B cell (primary cell): ENCODE measurements at regions not wholly inside any gene's neighbourhood (a gene's known extent, or its start where the extent isn't known, plus 50 kb on each side); places are given as distances from the start of the nearest gene placed in this dataset.

Source experiments
- ATAC-seq: fragments of 200-7000 bp; cut with Tn5 transposase; one replicate; pipeline ENCODE4 v1.10.0; 2021; ENCODE audit warnings: low read depth, mild to moderate bottlenecking, moderate number of reproducible peaks, moderate library complexity
- CTCF ChIA-PET: fragments of 350-600 bp; sonication (Branson Sonifier 250); formaldehyde crosslinking; loops from one replicate; lab custom pipeline; 2021; ENCODE audit warnings: antibody characterized with exemption, inconsistent platforms; lab: Charles Lee
- POLR2A ChIA-PET: fragments of 350-600 bp; sonication (Branson Sonifier 250); formaldehyde crosslinking; loops from one replicate; lab custom pipeline; 2021; ENCODE audit warnings: antibody characterized with exemption; lab: Charles Lee
- DNase-seq: peaks from one replicate; pipeline ENCODE4 v3.0.0; 2013
- H2AFZ ChIP-seq: 2 replicates; pipeline ENCODE4 v1.6.1; 2012; ENCODE audit warnings: mild to moderate bottlenecking, low read depth, low read length; ENCODE audit not compliant: insufficient read depth, poor library complexity, severe bottlenecking
- H3K27ac ChIP-seq, 2 donors: 1 replicate in 1 of 2; 2 replicates in 1 of 2; pipeline ENCODE4 v1.5.1; 2012 to 2013; ENCODE audit warnings: low read length in 2 of 2, mild to moderate bottlenecking in 2 of 2, moderate library complexity in 1 of 2
- H3K27me3 ChIP-seq, 4 experiments: fragments of 200-600 bp in 1 of 4; sonication (generic) in 1 of 4; replicated peaks in 1 of 4; 1 replicate in 2 of 4; 2 replicates in 2 of 4; pipeline versions ENCODE4 v1.6.1 to v1.7.0; 2013 to 2016; ENCODE audit warnings: low read length in 3 of 4, mild to moderate bottlenecking in 2 of 4, mixed read lengths in 1 of 4, moderate library complexity in 1 of 4; ENCODE audit not compliant: insufficient read depth in 4 of 4, control insufficient read depth in 3 of 4; ENCODE audit errors: control extremely low read depth in 1 of 4
- H3K36me3 ChIP-seq, 2 experiments: replicated peaks in 1 of 2; 1 replicate in 1 of 2; 2 replicates in 1 of 2; pipeline versions ENCODE4 v1.6.1 to v1.7.1; 2013; ENCODE audit warnings: low read length in 1 of 2; ENCODE audit not compliant: insufficient read depth in 2 of 2, control insufficient read depth in 1 of 2; ENCODE audit errors: control extremely low read depth in 1 of 2, extremely low read depth in 1 of 2
- H3K4me1 ChIP-seq, 2 donors: fragments of 200-600 bp in 1 of 2; sonication (generic) in 1 of 2; 1 replicate in 1 of 2; 2 replicates in 1 of 2; pipeline versions ENCODE4 v1.5.1 to v1.6.1; 2013 to 2017; ENCODE audit warnings: low read length in 2 of 2; ENCODE audit not compliant: control insufficient read depth in 2 of 2, insufficient read depth in 2 of 2
- H3K4me2 ChIP-seq: replicated peaks from 2 replicates; pipeline ENCODE3; 2012; ENCODE audit warnings: mild to moderate bottlenecking, low read depth, low read length; ENCODE audit not compliant: poor library complexity, severe bottlenecking
- H3K4me3 ChIP-seq, 5 experiments: fragments of 200-600 bp in 1 of 5; sonication (generic) in 1 of 5; 1 replicate in 3 of 5; 2 replicates in 2 of 5; pipeline versions ENCODE4 v1.5.1 to v1.7.0; 2011 to 2016; ENCODE audit warnings: low read length in 4 of 5, mild to moderate bottlenecking in 4 of 5, low read depth in 2 of 5, control low read depth in 1 of 5, moderate library complexity in 1 of 5; ENCODE audit not compliant: insufficient read depth in 1 of 5; ENCODE audit errors: control extremely low read depth in 1 of 5, extremely low read depth in 1 of 5
- H3K79me2 ChIP-seq: fragments of 200-600 bp; sonication (generic); one replicate; pipeline ENCODE4 v1.6.0; 2016; ENCODE audit warnings: low read length; ENCODE audit not compliant: control insufficient read depth, insufficient read depth
- H3K9ac ChIP-seq: fragments of 200-600 bp; sonication (generic); 2 replicates; pipeline ENCODE4 v1.6.1; 2017; ENCODE audit warnings: mild to moderate bottlenecking, low read length, moderate library complexity
- H3K9me3 ChIP-seq, 3 donors: one replicate each; pipeline versions ENCODE4 v1.6.1 to v1.7.1; 2013; ENCODE audit warnings: low read length in 2 of 3; ENCODE audit not compliant: control insufficient read depth in 2 of 3, insufficient read depth in 1 of 3; ENCODE audit errors: control extremely low read depth in 1 of 3
- H4K20me1 ChIP-seq: 2 replicates; pipeline ENCODE4 v1.6.0; 2012; ENCODE audit warnings: mild to moderate bottlenecking, low read length; ENCODE audit not compliant: insufficient read depth, control insufficient read depth, poor library complexity, severe bottlenecking
- H3K27ac Mint-ChIP-seq: one replicate; pipeline ENCODE4 v1.8.0; 2021; ENCODE audit warnings: mixed read lengths
- H3K27me3 Mint-ChIP-seq: one replicate; pipeline ENCODE4 v1.8.0; 2021; ENCODE audit warnings: mixed read lengths
- H3K4me1 Mint-ChIP-seq: one replicate; pipeline ENCODE4 v1.8.0; 2021; ENCODE audit warnings: mixed read lengths
- H3K4me3 Mint-ChIP-seq: one replicate; pipeline ENCODE4 v1.8.0; 2021; ENCODE audit warnings: mixed read lengths
- H3K9me3 Mint-ChIP-seq: one replicate; pipeline ENCODE4 v1.8.0; 2022; ENCODE audit warnings: mixed read lengths; ENCODE audit not compliant: insufficient read depth
- EZH2 ChIP-seq: IDR thresholded peaks from 2 replicates; pipeline ENCODE4 v1.6.1; 2012; ENCODE audit warnings: borderline replicate concordance, low read depth, mild to moderate bottlenecking, moderate library complexity, low read length; ENCODE audit not compliant: insufficient read depth, poor library complexity, severe bottlenecking
- WGBS: methylation state at CpG from one replicate; pipeline ENCODE4 v1.1.5; 2013; ENCODE audit warnings: missing lambda C conversion rate; ENCODE audit not compliant: insufficient coverage; 5-methylcytosine and 5-hydroxymethylcytosine counted together
- intact Hi-C: fragments of 100-400 bp; cut with micrococcal nuclease; formaldehyde crosslinking; loops from one replicate; pipeline ENCODE4 v1.10.0; 2022
- TF ChIP-seq, protein P1 (sequence below): fragments of 200-600 bp; IDR thresholded peaks from one replicate; pipeline ENCODE4 v1.8.0; 2022; ENCODE audit warnings: antibody characterized with exemption, mild to moderate bottlenecking

DNA sequence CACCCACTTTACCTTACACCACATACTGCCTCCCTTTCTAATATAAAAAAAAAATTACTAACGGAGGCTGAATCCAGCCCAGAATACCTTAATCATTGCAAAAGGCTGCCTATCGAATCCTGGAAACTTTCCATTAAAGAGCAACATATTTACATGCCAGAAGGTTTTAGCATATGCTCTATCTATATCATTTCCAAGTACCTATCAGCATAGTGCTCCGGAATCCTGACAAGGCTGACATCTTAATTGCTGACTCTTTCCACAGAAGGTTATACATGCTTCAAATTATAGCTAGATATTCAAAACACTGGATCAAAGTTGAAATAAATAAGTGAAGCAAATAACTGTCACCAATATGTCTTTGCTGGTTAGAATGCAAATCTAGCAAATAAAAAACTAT, 170.9 kb upstream of the CDK1 start:
- DNase-seq, result no peak
- POLR2A ChIA-PET, result no interaction called here
- Mint-ChIP-seq H3K27ac (no peak overlapping the region), H3K4me1 (no peaks in the 10 kb centered on the region), H3K4me3 (no peak overlapping the region), H3K27me3 (no peaks in the 10 kb centered on the region), H3K9me3 (no peaks in the 10 kb centered on the region)
- no peaks in the 10 kb centered on the region for H3K79me2 ChIP-seq
- no peaks in the 10 kb centered on the region for H3K36me3 ChIP-seq
- no peaks in the 10 kb centered on the region for H3K4me1 ChIP-seq
- CTCF ChIA-PET, result no interaction called here
- no peaks in the 10 kb centered on the region for H4K20me1 ChIP-seq
- no peak overlapping the region for H3K9ac ChIP-seq
- H3K9me3 ChIP-seq, result no peaks in the 10 kb centered on the region
- H3K4me3 ChIP-seq, result no peak overlapping the region
- H3K4me2 ChIP-seq, result no peak overlapping the region
- ATAC-seq, result no peak
- 92% methylated on average over 2 of the region's 3 CpGs for WGBS
- no peak overlapping the region for H3K27ac ChIP-seq
- intact Hi-C loops, result no loop called here
- no peak for TF ChIP-seq EZH2
- TF ChIP-seq, protein P1, sequence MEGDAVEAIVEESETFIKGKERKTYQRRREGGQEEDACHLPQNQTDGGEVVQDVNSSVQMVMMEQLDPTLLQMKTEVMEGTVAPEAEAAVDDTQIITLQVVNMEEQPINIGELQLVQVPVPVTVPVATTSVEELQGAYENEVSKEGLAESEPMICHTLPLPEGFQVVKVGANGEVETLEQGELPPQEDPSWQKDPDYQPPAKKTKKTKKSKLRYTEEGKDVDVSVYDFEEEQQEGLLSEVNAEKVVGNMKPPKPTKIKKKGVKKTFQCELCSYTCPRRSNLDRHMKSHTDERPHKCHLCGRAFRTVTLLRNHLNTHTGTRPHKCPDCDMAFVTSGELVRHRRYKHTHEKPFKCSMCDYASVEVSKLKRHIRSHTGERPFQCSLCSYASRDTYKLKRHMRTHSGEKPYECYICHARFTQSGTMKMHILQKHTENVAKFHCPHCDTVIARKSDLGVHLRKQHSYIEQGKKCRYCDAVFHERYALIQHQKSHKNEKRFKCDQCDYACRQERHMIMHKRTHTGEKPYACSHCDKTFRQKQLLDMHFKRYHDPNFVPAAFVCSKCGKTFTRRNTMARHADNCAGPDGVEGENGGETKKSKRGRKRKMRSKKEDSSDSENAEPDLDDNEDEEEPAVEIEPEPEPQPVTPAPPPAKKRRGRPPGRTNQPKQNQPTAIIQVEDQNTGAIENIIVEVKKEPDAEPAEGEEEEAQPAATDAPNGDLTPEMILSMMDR, result no peak
- no peak overlapping the region for H2AFZ ChIP-seq
- no peaks in the 10 kb centered on the region for H3K27me3 ChIP-seq

DNA sequence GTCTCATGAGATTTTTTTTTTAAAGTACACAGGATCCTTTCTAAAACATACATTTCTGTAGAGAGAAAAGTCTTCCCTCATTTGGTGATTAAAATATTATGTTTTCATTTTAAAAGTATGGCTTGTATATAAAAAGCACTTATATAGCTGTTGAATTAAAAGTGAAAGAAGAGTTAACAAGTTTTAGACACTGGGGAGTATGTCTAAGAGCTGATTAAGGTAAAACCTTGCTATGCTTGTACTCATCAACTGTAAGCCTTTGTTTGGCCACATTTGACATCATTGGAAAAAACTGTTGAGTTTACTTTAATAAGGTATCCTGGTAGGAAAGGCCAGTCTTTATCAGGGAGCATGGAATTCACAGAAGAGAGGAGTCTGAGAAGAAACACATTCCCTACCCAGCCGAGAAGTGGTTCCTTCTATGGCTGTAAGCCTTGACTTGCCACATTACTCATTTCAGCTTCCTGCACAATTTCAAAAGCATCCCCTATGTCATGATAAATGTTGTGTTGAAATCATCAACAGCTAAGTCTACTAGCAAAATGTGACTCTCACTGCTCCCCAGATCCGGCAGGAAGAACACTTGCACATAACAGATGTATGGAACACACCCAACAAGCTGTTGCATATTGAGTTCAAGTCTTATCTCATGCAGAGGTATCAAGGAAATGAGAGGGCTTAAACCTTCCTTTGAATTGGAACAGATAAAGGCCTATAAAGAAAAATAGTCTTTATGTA, 171.8 kb upstream of the CDK1 start:
- Histone ChIP-seq H3K4me3 (no peak overlapping the region), H3K4me1 (no peaks in the 10 kb centered on the region), H3K27me3 (no peaks in the 10 kb centered on the region), H3K79me2 (no peaks in the 10 kb centered on the region), H3K9ac (no peak overlapping the region), H3K27ac (no peak overlapping the region), H3K4me2 (no peak overlapping the region), H2AFZ (no peak overlapping the region), H3K9me3 (no peaks in the 10 kb centered on the region), H3K36me3 (no peaks in the 10 kb centered on the region), H4K20me1 (no peaks in the 10 kb centered on the region)
- no CpG with 5 or more reads among the region's 2 CpGs for WGBS
- no peak for ATAC-seq
- Mint-ChIP-seq H3K27me3 (no peaks in the 10 kb centered on the region), H3K9me3 (no peaks in the 10 kb centered on the region), H3K27ac (no peak overlapping the region), H3K4me1 (no peaks in the 10 kb centered on the region), H3K4me3 (no peak overlapping the region)
- DNase-seq, result no peak
- TF ChIP-seq EZH2, result no peak
- TF ChIP-seq, protein P1, result no peak
- intact Hi-C loops, result no loop called here
- POLR2A ChIA-PET, result no interaction called here
- CTCF ChIA-PET, result no interaction called here
